GM19240 (cell line): ENCODE measurements at regions not wholly inside any gene's neighbourhood (a gene's known extent, or its start where the extent isn't known, plus 50 kb on each side); places are given as distances from the start of the nearest gene placed in this dataset.
"Not testable (repeated sequence)": the region's sequence is repeated elsewhere in the genome, so short reads cannot be mapped to it uniquely, and the experiment has no call there.

ENCODE experiments used
- DNase-seq: peaks from one replicate; pipeline ENCODE4 v3.0.0; 2011; ENCODE audit warnings: low spot score; ENCODE audit not compliant: insufficient read length

GRCh38 chr13:90027409-90027808 is 1320.1 kb upstream of the MIR17HG start:
- DNase-seq: no peak

GRCh38 chr13:90032313-90032712 is 1315.2 kb upstream of the MIR17HG start:
- DNase-seq: no peak

GRCh38 chr13:90032841-90033493 is 1314.5 kb upstream of the MIR17HG start:
- no peak for DNase-seq

- DNase-seq: no peak
These were observed 1308.0 kb upstream of the MIR17HG start for GRCh38 chr13:90039516-90039915.

- no peak for DNase-seq
These were observed 1299.9 kb upstream of the MIR17HG start for GRCh38 chr13:90047600-90047999.

- no peak for DNase-seq
These were observed 1297.4 kb upstream of the MIR17HG start for GRCh38 chr13:90049989-90050671.

GRCh38 chr13:90055121-90055520 is 1292.4 kb upstream of the MIR17HG start:
- DNase-seq: no peak

- no peak for DNase-seq
These were observed 1291.7 kb upstream of the MIR17HG start for GRCh38 chr13:90055760-90056159.

GRCh38 chr13:90064226-90064625 is 1283.3 kb upstream of the MIR17HG start:
- not testable (repeated sequence) for DNase-seq

GRCh38 chr13:90068658-90069057 is 1278.8 kb upstream of the MIR17HG start:
- DNase-seq: no peak

- DNase-seq: no peak
These were observed 1277.1 kb upstream of the MIR17HG start for GRCh38 chr13:90070362-90070761.

GRCh38 chr13:90070837-90071525 is 1276.5 kb upstream of the MIR17HG start:
- no peak for DNase-seq

- DNase-seq: no peak
These were observed 1262.7 kb upstream of the MIR17HG start for GRCh38 chr13:90084684-90085290.

- no peak for DNase-seq
These were observed 1258.4 kb upstream of the MIR17HG start for GRCh38 chr13:90089051-90089450.

GRCh38 chr13:90091611-90092010 is 1255.9 kb upstream of the MIR17HG start:
- DNase-seq: no peak

GRCh38 chr13:90094357-90094756 is 1253.1 kb upstream of the MIR17HG start:
- no peak for DNase-seq

GRCh38 chr13:90098577-90098976 is 1248.9 kb upstream of the MIR17HG start:
- DNase-seq: no peak

GRCh38 chr13:90099847-90100246 is 1247.6 kb upstream of the MIR17HG start:
- DNase-seq: no peak

- no peak for DNase-seq
These were observed 1244.2 kb upstream of the MIR17HG start for GRCh38 chr13:90103099-90103784.

- DNase-seq: no peak
These were observed 1242.7 kb upstream of the MIR17HG start for GRCh38 chr13:90104764-90105163.

GRCh38 chr13:90105276-90105675 is 1242.2 kb upstream of the MIR17HG start:
- no peak for DNase-seq
